GM18909 (cell line): ENCODE measurements at regions not wholly inside any gene's neighbourhood (a gene's known extent, or its start where the extent isn't known, plus 50 kb on each side); places are given as distances from the start of the nearest gene placed in this dataset.

ENCODE experiments used
- ATAC-seq: cut with Tn5 transposase; IDR thresholded peaks from one replicate; pipeline ENCODE4 v1.9.1; 2021; ENCODE audit warnings: mild to moderate bottlenecking; ENCODE audit not compliant: unreplicated experiment, poor library complexity

GRCh38 chr11:131284041-131284440 is 86.4 kb upstream of the NTM start:
- ATAC-seq: no peak

GRCh38 chr11:131288521-131289091 is 81.8 kb upstream of the NTM start:
- ATAC-seq: no peak

- no peak for ATAC-seq
These were observed 80.2 kb upstream of the NTM start for GRCh38 chr11:131290185-131290584.

DNA sequence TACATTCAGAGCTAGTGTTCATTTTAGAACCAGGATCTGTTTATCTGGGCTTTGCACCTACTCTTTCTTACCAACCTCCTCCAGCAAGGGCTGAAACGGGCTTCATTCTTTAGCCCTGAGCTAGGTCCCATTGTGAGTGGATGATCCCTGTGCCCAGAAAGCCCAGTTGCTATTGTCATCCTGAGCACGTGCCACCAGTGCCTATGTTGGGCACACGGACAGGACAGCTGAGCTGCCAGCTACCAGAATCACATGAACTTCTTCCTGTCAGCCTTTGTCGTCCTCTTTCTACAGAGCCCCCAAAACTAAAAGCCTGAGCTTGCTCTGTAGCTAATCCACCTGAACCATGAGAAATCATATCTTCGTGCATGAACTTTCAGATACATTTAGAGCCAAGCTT is 74.4 kb upstream of the NTM start:
- ATAC-seq: no peak

DNA sequence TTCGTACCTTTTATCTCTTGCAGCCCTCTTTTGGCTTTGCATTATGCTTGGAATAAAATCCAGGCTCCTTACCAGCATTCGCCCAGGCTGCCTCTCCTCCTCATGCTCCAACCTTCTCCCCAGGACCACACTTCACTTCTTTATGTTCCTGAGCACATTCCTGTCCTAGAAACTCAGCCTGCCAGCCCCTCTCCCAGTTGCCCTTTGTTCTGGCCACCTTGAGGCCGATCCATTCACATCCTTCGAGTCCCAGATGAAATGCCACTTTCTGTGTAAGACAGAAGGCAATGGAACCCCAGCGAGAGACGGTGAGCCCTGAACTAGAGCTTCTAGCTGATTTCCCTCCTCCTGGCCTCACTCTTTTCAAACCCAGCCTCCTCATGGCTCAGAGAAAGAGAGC is 73.0 kb upstream of the NTM start:
- ATAC-seq: no peak

GRCh38 chr11:131299598-131300438 is 70.6 kb upstream of the NTM start:
- no peak for ATAC-seq

DNA sequence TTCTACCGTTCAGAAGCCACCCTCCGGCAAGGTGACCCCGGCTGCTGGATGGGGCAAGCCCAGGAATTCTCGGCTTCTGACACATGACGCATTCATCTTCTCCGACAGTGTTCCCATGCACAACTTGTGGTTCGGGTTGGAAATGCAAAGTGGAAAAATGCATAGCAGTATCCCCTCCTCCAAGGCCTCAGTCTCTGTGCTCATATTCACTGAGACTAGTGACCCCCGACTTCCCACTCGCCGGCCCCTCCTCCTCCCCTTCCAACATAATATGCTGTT is 70.0 kb upstream of the NTM start:
- ATAC-seq: no peak

DNA sequence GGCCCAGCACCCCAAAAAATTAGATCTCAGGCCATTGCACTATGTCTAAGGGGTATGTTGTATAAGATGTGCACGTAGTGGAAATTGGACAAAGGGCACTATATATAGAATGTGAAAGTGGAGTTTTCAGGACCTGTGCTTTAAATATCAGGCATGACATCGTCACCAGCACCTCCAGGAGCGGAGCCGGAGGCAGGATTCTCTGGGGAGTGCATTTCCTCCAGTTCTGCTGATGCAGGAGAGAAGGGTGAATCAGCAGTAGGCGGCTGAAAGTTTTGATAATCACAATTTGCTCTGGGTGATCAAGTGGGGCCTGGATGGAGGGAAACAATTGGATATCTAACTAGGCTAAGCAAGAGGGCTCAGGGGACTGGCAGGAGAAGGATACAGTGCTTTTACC is 69.1 kb upstream of the NTM start:
- ATAC-seq: no peak

GRCh38 chr11:131302836-131303235 is 67.6 kb upstream of the NTM start:
- ATAC-seq: no peak

DNA sequence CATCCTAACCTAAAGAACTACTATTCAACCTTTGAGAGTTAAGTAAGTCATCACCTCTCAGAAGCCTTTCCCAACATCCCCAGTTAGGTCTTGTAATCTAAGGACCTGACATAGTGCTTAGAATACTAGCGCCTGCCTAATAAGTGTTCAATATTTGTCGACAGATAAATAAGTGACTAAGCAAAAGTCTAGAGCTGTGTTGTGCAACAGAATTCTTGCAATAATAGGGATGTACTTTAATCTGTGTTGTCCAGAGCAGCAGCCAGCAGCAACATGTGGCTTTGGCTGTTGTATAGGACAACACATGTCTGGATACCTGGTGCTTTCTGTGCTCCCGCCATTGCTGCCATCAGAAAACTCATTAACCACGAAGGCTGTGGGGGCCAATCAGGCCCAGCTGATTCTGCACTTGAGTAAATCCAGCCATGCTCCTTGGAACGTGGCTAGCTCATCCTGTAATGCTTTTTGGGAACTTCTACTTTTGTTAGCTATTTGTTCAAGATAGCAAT is 66.8 kb upstream of the NTM start:
- no peak for ATAC-seq

- ATAC-seq: no peak
These were observed 65.4 kb upstream of the NTM start for GRCh38 chr11:131305005-131305404.

- no peak for ATAC-seq
These were observed 62.9 kb upstream of the NTM start for GRCh38 chr11:131307506-131307905.

DNA sequence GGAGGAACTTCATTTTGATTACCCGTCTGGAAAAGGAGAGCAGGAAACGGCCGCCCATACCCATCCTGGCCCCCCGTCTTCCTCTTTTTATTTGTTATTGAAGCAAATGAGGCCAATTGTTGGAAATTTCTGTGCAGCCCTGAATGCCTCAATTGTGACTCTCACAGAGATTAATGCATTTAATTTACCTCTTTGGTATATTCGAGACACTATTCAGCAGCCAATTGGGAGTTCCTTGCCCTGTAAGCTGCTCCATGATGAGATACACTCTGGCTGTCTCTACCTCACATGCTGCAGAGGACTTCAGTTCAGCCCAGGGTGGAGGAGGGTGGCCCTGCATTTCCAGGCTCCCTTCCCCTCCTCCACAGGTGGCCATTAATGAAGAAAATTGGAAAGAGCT is 60.6 kb upstream of the NTM start:
- no peak for ATAC-seq

DNA sequence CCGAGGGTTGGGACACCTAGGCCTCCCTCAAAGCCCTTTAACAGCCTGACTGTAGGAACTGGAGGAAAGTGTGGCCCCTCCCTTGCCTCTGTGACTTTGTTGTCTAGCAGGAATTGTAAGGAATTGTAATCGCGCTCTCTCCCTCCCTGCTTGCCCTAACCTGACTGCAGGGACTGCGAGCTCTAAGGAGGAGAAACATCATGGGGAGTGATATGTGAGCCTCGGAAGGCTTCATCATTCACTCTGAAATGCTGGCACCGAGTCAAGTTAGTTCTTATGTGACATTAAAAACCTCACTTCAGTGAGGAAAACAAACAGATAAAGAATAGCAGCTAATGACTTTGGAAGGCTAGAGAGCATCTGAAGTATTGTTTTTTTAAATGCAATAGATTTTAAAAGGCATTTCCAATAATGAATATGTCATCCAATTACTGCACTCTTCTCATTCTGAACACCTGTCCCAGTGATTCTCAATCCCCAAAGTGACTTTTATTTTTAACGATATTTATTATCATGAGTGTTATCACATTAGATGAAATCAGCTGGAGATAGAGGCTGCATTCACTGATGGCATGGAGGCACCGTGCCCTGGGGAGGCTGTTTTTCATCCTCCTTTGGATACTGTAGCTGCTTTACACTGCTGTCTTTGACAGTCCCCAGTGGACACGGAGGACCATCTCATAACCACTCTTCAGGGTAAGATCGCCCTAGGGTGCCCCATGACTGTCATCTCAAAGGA is 58.5 kb upstream of the NTM start:
- no peak for ATAC-seq
